ENCODE measurements at regions not wholly inside any gene's neighbourhood (a gene's known extent, or its start where the extent isn't known, plus 50 kb on each side); places are given as distances from the start of the nearest gene placed in this dataset.

GRCh38 chr10:78552261-78552811, 516.4 kb upstream of the ZMIZ1 start:
- H3K36me3 ChIP-seq (ENCODE audit: control insufficient read depth in 1 of 2, insufficient read depth in 2 of 2, low read length in 2 of 2), result no peaks in the 10 kb centered on the region
- TF ChIP-seq MAX (IDR thresholded peaks at IDR 0.05) (no peak), POLR2A (IDR thresholded peaks at IDR 0.05; ENCODE audit: borderline replicate concordance, extremely low read depth, insufficient read depth, insufficient read length) (no peak), SRF (IDR thresholded peaks at IDR 0.05; ENCODE audit: low read depth) (no peak), EGR1 (IDR thresholded peaks at IDR 0.05; ENCODE audit: low read depth) (no peak), EZH2 (IDR thresholded peaks at IDR 0.05) (no peak), ZNF274 (IDR thresholded peaks at IDR 0.05; ENCODE audit: low read depth, low read length) (no peak), TCF7L2 (IDR thresholded peaks at IDR 0.05; ENCODE audit: borderline replicate concordance, extremely low read depth, insufficient read depth, insufficient read length) (no peak), CEBPB (IDR thresholded peaks at IDR 0.05; ENCODE audit: low read depth) (no peak)
- H3K27me3 ChIP-seq (ENCODE audit: insufficient read depth, low read length), result peaks cover 16% of the 10 kb centered on the region; the same call in 1 of the 2 replicates
- no peaks in the 10 kb centered on the region for H3K79me2 ChIP-seq (ENCODE audit: insufficient read depth, low read length)
- ChIA-PET RAD21 (ENCODE audit: low non-redundant PET in 1 of 2, low total read pairs in 2 of 2, uncharacterized antibody in 2 of 2, unreplicated experiment in 2 of 2) (no interaction called here), CTCF (no interaction called here), POLR2A (no interaction called here)
- H4K20me1 ChIP-seq (ENCODE audit: insufficient read depth), result no peaks in the 10 kb centered on the region
- no TSS peak for BruUV-seq (replicated peaks)
- no peaks in the 10 kb centered on the region for H3K9me2 ChIP-seq (ENCODE audit: insufficient read depth)
- no peaks in the 10 kb centered on the region for H3K4me1 ChIP-seq (ENCODE audit: control insufficient read depth in 1 of 2, insufficient read depth in 2 of 2, low read length in 2 of 2)
- no peak overlapping the region for H3K4me3 ChIP-seq (replicated peaks in 1 of 2; ENCODE audit: low read depth in 1 of 2, low read length in 2 of 2)
- no peak for ATAC-seq
- no peak overlapping the region for H2AFZ ChIP-seq (ENCODE audit: low read depth, low read length, poor library complexity, severe bottlenecking)
- H3K27ac ChIP-seq (ENCODE audit: low read depth, low read length), result no peak overlapping the region
- no peak overlapping the region for H3K9ac ChIP-seq (ENCODE audit: low read length)
- DNase-seq (ENCODE audit: low read depth, low spot score), result no peak
- H3K9me3 ChIP-seq (ENCODE audit: control insufficient read depth in 1 of 2, insufficient read depth in 1 of 2, low read depth in 1 of 2, low read length in 2 of 2), result no peaks in the 10 kb centered on the region
- H3K4me2 ChIP-seq (ENCODE audit: low read length), result no peak overlapping the region
- intact Hi-C loops (cut with micrococcal nuclease), result no loop called here

GRCh38 chr10:78553792-78554191, 515.0 kb upstream of the ZMIZ1 start:
- CTCF ChIA-PET, result no interaction called here

More at GRCh38 chr10:78553792-78554191, 515.0 kb upstream of the ZMIZ1 start:
- no peak for DNase-seq (ENCODE audit: low read depth, low spot score)
- Histone ChIP-seq H3K4me1 (ENCODE audit: control insufficient read depth in 1 of 2, insufficient read depth in 2 of 2, low read length in 2 of 2) (no peaks in the 10 kb centered on the region), H3K27ac (ENCODE audit: low read depth, low read length) (no peak overlapping the region), H3K27me3 (ENCODE audit: insufficient read depth, low read length) (peaks cover 9% of the 10 kb centered on the region; the same call in 1 of the 2 replicates), H3K79me2 (ENCODE audit: insufficient read depth, low read length) (no peaks in the 10 kb centered on the region), H3K9me2 (ENCODE audit: insufficient read depth) (no peaks in the 10 kb centered on the region), H3K36me3 (ENCODE audit: control insufficient read depth in 1 of 2, insufficient read depth in 2 of 2, low read length in 2 of 2) (no peaks in the 10 kb centered on the region), H4K20me1 (ENCODE audit: insufficient read depth) (no peaks in the 10 kb centered on the region), H3K9me3 (ENCODE audit: control insufficient read depth in 1 of 2, insufficient read depth in 1 of 2, low read depth in 1 of 2, low read length in 2 of 2) (no peaks in the 10 kb centered on the region), H3K4me3 (replicated peaks in 1 of 2; ENCODE audit: low read depth in 1 of 2, low read length in 2 of 2) (no peak overlapping the region), H3K9ac (ENCODE audit: low read length) (no peak overlapping the region), H2AFZ (ENCODE audit: low read depth, low read length, poor library complexity, severe bottlenecking) (no peak overlapping the region), H3K4me2 (ENCODE audit: low read length) (no peak overlapping the region)
- TF ChIP-seq YY1 (IDR thresholded peaks at IDR 0.05; ENCODE audit: extremely low read depth, insufficient replicate concordance, low read depth, low read length), result no peak
- TF ChIP-seq EZH2 (IDR thresholded peaks at IDR 0.05), result no peak
- no peak for TF ChIP-seq EZH2phosphoT487 (IDR thresholded peaks at IDR 0.05; ENCODE audit: borderline replicate concordance)
- TF ChIP-seq ELF1 (IDR thresholded peaks at IDR 0.05; ENCODE audit: borderline replicate concordance, low read depth), result no peak
- TF ChIP-seq ZNF274 (IDR thresholded peaks at IDR 0.05; ENCODE audit: low read depth, low read length), result no peak
- ATAC-seq, result no peak
- ChIA-PET RAD21 (ENCODE audit: low non-redundant PET in 1 of 2, low total read pairs in 2 of 2, uncharacterized antibody in 2 of 2, unreplicated experiment in 2 of 2) (no interaction called here), POLR2A (no interaction called here)
- intact Hi-C loops (cut with micrococcal nuclease), result no loop called here
- BruUV-seq (replicated peaks), result no TSS peak

Measured in HCT116 (cell line).